ENCODE measurements at regions not wholly inside any gene's neighbourhood (a gene's known extent, or its start where the extent isn't known, plus 50 kb on each side); places are given as distances from the start of the nearest gene placed in this dataset.

DNA sequence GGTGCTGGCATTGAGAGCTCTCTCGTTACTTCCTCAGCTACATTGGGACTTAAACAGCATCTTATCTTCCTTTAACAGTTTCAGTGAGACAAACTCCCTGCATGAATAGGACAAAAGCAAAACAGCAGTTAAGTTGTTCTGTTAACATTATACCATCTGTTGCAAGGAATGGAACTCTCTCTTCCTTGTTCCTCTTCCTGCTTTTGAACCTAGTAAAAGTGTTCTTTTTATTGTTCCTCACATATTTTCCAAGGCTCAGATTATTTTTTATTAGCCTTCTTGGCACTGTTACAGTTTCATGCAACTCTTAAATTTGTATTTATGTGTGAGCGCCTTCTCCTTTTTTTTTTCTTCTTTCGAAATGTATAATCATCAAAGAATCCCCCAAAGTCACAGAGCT is 202.6 kb upstream of the UFM1 start:
- TF ChIP-seq, protein P1, sequence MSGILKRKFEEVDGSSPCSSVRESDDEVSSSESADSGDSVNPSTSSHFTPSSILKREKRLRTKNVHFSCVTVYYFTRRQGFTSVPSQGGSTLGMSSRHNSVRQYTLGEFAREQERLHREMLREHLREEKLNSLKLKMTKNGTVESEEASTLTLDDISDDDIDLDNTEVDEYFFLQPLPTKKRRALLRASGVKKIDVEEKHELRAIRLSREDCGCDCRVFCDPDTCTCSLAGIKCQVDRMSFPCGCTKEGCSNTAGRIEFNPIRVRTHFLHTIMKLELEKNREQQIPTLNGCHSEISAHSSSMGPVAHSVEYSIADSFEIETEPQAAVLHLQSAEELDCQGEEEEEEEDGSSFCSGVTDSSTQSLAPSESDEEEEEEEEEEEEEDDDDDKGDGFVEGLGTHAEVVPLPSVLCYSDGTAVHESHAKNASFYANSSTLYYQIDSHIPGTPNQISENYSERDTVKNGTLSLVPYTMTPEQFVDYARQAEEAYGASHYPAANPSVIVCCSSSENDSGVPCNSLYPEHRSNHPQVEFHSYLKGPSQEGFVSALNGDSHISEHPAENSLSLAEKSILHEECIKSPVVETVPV (CRISPR knock-in tag; IDR thresholded peaks at IDR 0.05): no peak
- TF ChIP-seq CREB5 (CRISPR knock-in tag; IDR thresholded peaks at IDR 0.05; ENCODE audit: low read depth) (no peak), SNAI2 (CRISPR knock-in tag; IDR thresholded peaks at IDR 0.05) (no peak)
